ENCODE measurements at regions not wholly inside any gene's neighbourhood (a gene's known extent, or its start where the extent isn't known, plus 50 kb on each side); places are given as distances from the start of the nearest gene placed in this dataset.

DNA sequence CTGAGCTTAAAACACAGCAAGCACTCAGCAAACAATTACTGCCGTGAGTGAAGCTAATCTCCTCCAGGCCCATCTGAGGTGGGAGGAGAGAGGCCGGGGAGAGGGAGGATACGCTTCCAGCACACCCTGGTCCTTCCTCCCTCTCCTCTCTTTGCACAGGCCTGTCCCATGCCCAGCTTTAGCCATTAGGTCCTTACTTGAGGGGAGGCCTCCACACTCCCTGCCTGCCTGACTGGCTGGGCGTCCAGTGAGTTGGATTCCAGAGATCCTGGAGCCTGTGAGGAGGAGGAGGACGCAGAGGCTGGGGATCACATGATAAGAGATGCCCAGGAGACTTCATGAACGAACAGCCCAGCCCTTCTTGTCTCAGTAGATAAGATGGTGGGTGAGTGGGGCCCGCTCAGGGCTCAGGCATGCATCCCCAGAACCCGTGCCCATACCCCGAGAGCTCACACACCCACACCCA is 65.1 kb upstream of the NCOR2 start:
- Histone ChIP-seq H3K36me3 (ENCODE audit: control insufficient read depth in 5 of 5, insufficient read depth in 5 of 5, low read length in 5 of 5) (no peaks in the 10 kb centered on the region), H3K27ac (ENCODE audit: low read depth, low read length) (no peak overlapping the region), H3K27me3 (ENCODE audit: control insufficient read depth in 5 of 5, insufficient read depth in 4 of 5, low read length in 5 of 5) (no peaks in the 10 kb centered on the region), H3K4me1 (ENCODE audit: control insufficient read depth in 5 of 5, insufficient read depth in 5 of 5, low read length in 5 of 5) (peaks cover 7 to 50% (median 44%) of the 10 kb centered on the region in 5 donors), H3K9me3 (ENCODE audit: control insufficient read depth in 5 of 5, low read length in 5 of 5) (peaks cover 0 to 3% (median 0%) of the 10 kb centered on the region in 5 donors), H3K4me3 (ENCODE audit: low read depth in 1 of 5, low read length in 5 of 5) (no peak overlapping the region), H3K9ac (ENCODE audit: low read length in 5 of 5) (no peak overlapping the region)

- no peak overlapping the region for H3K27ac ChIP-seq (ENCODE audit: low read depth, low read length)
- no peak overlapping the region for H3K9ac ChIP-seq (ENCODE audit: low read length in 5 of 5)
- no peaks in the 10 kb centered on the region for H3K27me3 ChIP-seq (ENCODE audit: control insufficient read depth in 5 of 5, insufficient read depth in 4 of 5, low read length in 5 of 5)
Observed at GRCh38 chr12:124631681-124632256, 64.4 kb upstream of the NCOR2 start.

GRCh38 chr12:124630791-124631313 is 63.4 kb upstream of the NCOR2 start:
- H3K9me3 ChIP-seq (ENCODE audit: control insufficient read depth in 5 of 5, low read length in 5 of 5): peaks cover 0 to 3% (median 0%) of the 10 kb centered on the region in 5 donors
- no peak overlapping the region for H3K27ac ChIP-seq (ENCODE audit: low read depth, low read length)
- peak overlapping the region in 1 of 5 donors; percentile 16 for H3K9ac ChIP-seq (ENCODE audit: low read length in 5 of 5)
- H3K36me3 ChIP-seq (ENCODE audit: control insufficient read depth in 5 of 5, insufficient read depth in 5 of 5, low read length in 5 of 5): no peaks in the 10 kb centered on the region
- no peak overlapping the region for H3K4me3 ChIP-seq (ENCODE audit: low read depth in 1 of 5, low read length in 5 of 5)
- H3K27me3 ChIP-seq (ENCODE audit: control insufficient read depth in 5 of 5, insufficient read depth in 4 of 5, low read length in 5 of 5): no peaks in the 10 kb centered on the region
- peaks cover 13 to 66% (median 56%) of the 10 kb centered on the region in 5 donors for H3K4me1 ChIP-seq (ENCODE audit: control insufficient read depth in 5 of 5, insufficient read depth in 5 of 5, low read length in 5 of 5)

More at GRCh38 chr12:124631681-124632256, 64.4 kb upstream of the NCOR2 start:
- Histone ChIP-seq H3K36me3 (ENCODE audit: control insufficient read depth in 5 of 5, insufficient read depth in 5 of 5, low read length in 5 of 5) (no peaks in the 10 kb centered on the region), H3K9me3 (ENCODE audit: control insufficient read depth in 5 of 5, low read length in 5 of 5) (peaks cover 0 to 3% (median 0%) of the 10 kb centered on the region in 5 donors), H3K4me3 (ENCODE audit: low read depth in 1 of 5, low read length in 5 of 5) (no peak overlapping the region), H3K4me1 (ENCODE audit: control insufficient read depth in 5 of 5, insufficient read depth in 5 of 5, low read length in 5 of 5) (peaks cover 10 to 58% (median 52%) of the 10 kb centered on the region in 5 donors)

GRCh38 chr12:124629789-124630480 is 62.5 kb upstream of the NCOR2 start:
- H3K9me3 ChIP-seq (ENCODE audit: control insufficient read depth in 5 of 5, low read length in 5 of 5): no peaks in the 10 kb centered on the region
- peaks cover 14 to 69% (median 63%) of the 10 kb centered on the region in 5 donors for H3K4me1 ChIP-seq (ENCODE audit: control insufficient read depth in 5 of 5, insufficient read depth in 5 of 5, low read length in 5 of 5)

GRCh38 chr12:124629117-124629516 is 61.7 kb upstream of the NCOR2 start:
- peak overlapping the region; percentile 88 for H3K27ac ChIP-seq (ENCODE audit: low read depth, low read length)
- no peaks in the 10 kb centered on the region for H3K36me3 ChIP-seq (ENCODE audit: control insufficient read depth in 5 of 5, insufficient read depth in 5 of 5, low read length in 5 of 5)
- no peaks in the 10 kb centered on the region for H3K27me3 ChIP-seq (ENCODE audit: control insufficient read depth in 5 of 5, insufficient read depth in 4 of 5, low read length in 5 of 5)
- H3K4me1 ChIP-seq (ENCODE audit: control insufficient read depth in 5 of 5, insufficient read depth in 5 of 5, low read length in 5 of 5): peaks cover 14 to 69% (median 63%) of the 10 kb centered on the region in 5 donors
- H3K4me3 ChIP-seq (ENCODE audit: low read depth in 1 of 5, low read length in 5 of 5): no peak overlapping the region
- H3K9me3 ChIP-seq (ENCODE audit: control insufficient read depth in 5 of 5, low read length in 5 of 5): no peaks in the 10 kb centered on the region
- no peak overlapping the region for H3K9ac ChIP-seq (ENCODE audit: low read length in 5 of 5)

More at GRCh38 chr12:124629789-124630480, 62.5 kb upstream of the NCOR2 start:
- Histone ChIP-seq H3K27me3 (ENCODE audit: control insufficient read depth in 5 of 5, insufficient read depth in 4 of 5, low read length in 5 of 5) (no peaks in the 10 kb centered on the region), H3K4me3 (ENCODE audit: low read depth in 1 of 5, low read length in 5 of 5) (no peak overlapping the region), H3K36me3 (ENCODE audit: control insufficient read depth in 5 of 5, insufficient read depth in 5 of 5, low read length in 5 of 5) (no peaks in the 10 kb centered on the region), H3K9ac (ENCODE audit: low read length in 5 of 5) (peak overlapping the region in 2 of 5 donors; percentile 7 to 16), H3K27ac (ENCODE audit: low read depth, low read length) (peak overlapping the region; percentile 88)

GRCh38 chr12:124627956-124628355 is 60.5 kb upstream of the NCOR2 start:
- Histone ChIP-seq H3K4me1 (ENCODE audit: control insufficient read depth in 5 of 5, insufficient read depth in 5 of 5, low read length in 5 of 5) (peaks cover 14 to 58% (median 52%) of the 10 kb centered on the region in 5 donors), H3K4me3 (ENCODE audit: low read depth in 1 of 5, low read length in 5 of 5) (no peak overlapping the region), H3K27ac (ENCODE audit: low read depth, low read length) (peak overlapping the region; percentile 23), H3K27me3 (ENCODE audit: control insufficient read depth in 5 of 5, insufficient read depth in 4 of 5, low read length in 5 of 5) (no peaks in the 10 kb centered on the region), H3K9ac (ENCODE audit: low read length in 5 of 5) (no peak overlapping the region), H3K36me3 (ENCODE audit: control insufficient read depth in 5 of 5, insufficient read depth in 5 of 5, low read length in 5 of 5) (no peaks in the 10 kb centered on the region), H3K9me3 (ENCODE audit: control insufficient read depth in 5 of 5, low read length in 5 of 5) (peaks cover 0 to 7% (median 5%) of the 10 kb centered on the region in 5 donors)

- H3K9ac ChIP-seq (ENCODE audit: low read length in 5 of 5): peak overlapping the region in 1 of 5 donors; percentile 44
- H3K4me1 ChIP-seq (ENCODE audit: control insufficient read depth in 5 of 5, insufficient read depth in 5 of 5, low read length in 5 of 5): peaks cover 12 to 58% (median 52%) of the 10 kb centered on the region in 5 donors
- H3K27ac ChIP-seq (ENCODE audit: low read depth, low read length): peak overlapping the region; percentile 89
- H3K9me3 ChIP-seq (ENCODE audit: control insufficient read depth in 5 of 5, low read length in 5 of 5): peaks cover 0 to 7% (median 5%) of the 10 kb centered on the region in 5 donors
- no peaks in the 10 kb centered on the region for H3K36me3 ChIP-seq (ENCODE audit: control insufficient read depth in 5 of 5, insufficient read depth in 5 of 5, low read length in 5 of 5)
- H3K4me3 ChIP-seq (ENCODE audit: low read depth in 1 of 5, low read length in 5 of 5): peak overlapping the region in 1 of 5 donors; percentile 15
- no peaks in the 10 kb centered on the region for H3K27me3 ChIP-seq (ENCODE audit: control insufficient read depth in 5 of 5, insufficient read depth in 4 of 5, low read length in 5 of 5)
Observed at GRCh38 chr12:124626971-124627411, 59.6 kb upstream of the NCOR2 start.

- peaks cover 15 to 67% (median 62%) of the 10 kb centered on the region in 5 donors for H3K4me1 ChIP-seq (ENCODE audit: control insufficient read depth in 5 of 5, insufficient read depth in 5 of 5, low read length in 5 of 5)
- H3K27me3 ChIP-seq (ENCODE audit: control insufficient read depth in 5 of 5, insufficient read depth in 4 of 5, low read length in 5 of 5): no peaks in the 10 kb centered on the region
- peak overlapping the region in 3 of 5 donors; percentile 1 to 31 (median 15) for H3K4me3 ChIP-seq (ENCODE audit: low read depth in 1 of 5, low read length in 5 of 5)
- H3K36me3 ChIP-seq (ENCODE audit: control insufficient read depth in 5 of 5, insufficient read depth in 5 of 5, low read length in 5 of 5): no peaks in the 10 kb centered on the region
- H3K9me3 ChIP-seq (ENCODE audit: control insufficient read depth in 5 of 5, low read length in 5 of 5): peaks cover 0 to 7% (median 5%) of the 10 kb centered on the region in 5 donors
- H3K9ac ChIP-seq (ENCODE audit: low read length in 5 of 5): peak overlapping the region in 3 of 5 donors; percentile 5 to 63 (median 52)
- H3K27ac ChIP-seq (ENCODE audit: low read depth, low read length): peak overlapping the region; percentile 89
Observed at GRCh38 chr12:124625867-124626675, 58.7 kb upstream of the NCOR2 start.

DNA sequence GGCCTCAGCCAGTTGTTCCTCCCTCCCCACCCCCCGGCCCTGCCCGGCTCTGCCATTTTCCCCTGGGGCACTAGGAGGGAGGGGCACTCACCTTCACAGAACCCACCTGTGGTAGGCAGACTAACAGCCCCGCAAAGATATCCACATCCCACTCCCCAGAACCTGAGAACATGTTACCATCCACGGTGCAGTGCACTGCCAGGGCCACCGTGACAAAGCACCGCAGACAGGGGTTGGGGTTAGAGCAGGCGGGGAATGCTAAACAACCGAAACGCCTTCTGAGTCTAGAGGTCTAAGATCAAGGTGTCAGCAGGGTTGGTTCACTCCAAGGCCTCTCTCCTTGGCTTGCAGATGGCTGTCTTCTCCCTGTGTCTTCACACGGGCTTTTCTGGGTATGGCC is 57.4 kb upstream of the NCOR2 start:
- no peak overlapping the region for H3K27ac ChIP-seq (ENCODE audit: low read depth, low read length)
- no peaks in the 10 kb centered on the region for H3K27me3 ChIP-seq (ENCODE audit: control insufficient read depth in 5 of 5, insufficient read depth in 4 of 5, low read length in 5 of 5)
- H3K36me3 ChIP-seq (ENCODE audit: control insufficient read depth in 5 of 5, insufficient read depth in 5 of 5, low read length in 5 of 5): no peaks in the 10 kb centered on the region
- no peak overlapping the region for H3K4me3 ChIP-seq (ENCODE audit: low read depth in 1 of 5, low read length in 5 of 5)
- peaks cover 13 to 60% (median 56%) of the 10 kb centered on the region in 5 donors for H3K4me1 ChIP-seq (ENCODE audit: control insufficient read depth in 5 of 5, insufficient read depth in 5 of 5, low read length in 5 of 5)
- H3K9me3 ChIP-seq (ENCODE audit: control insufficient read depth in 5 of 5, low read length in 5 of 5): peaks cover 0 to 7% (median 5%) of the 10 kb centered on the region in 5 donors
- no peak overlapping the region for H3K9ac ChIP-seq (ENCODE audit: low read length in 5 of 5)
